ENCODE measurements at regions not wholly inside any gene's neighbourhood (a gene's known extent, or its start where the extent isn't known, plus 50 kb on each side); places are given as distances from the start of the nearest gene placed in this dataset.
A peak's percentile ranks its signal among the peaks of the same experiment; 100 is the strongest.

GRCh38 chr1:234735916-234736315, 125.9 kb upstream of the IRF2BP2 start:
- POLR2A ChIA-PET: no interaction called here
- in situ Hi-C loops (cut with HindIII; ENCODE audit: low pct_unique_long_range_greater_than_20kb, low sequenced_read_pairs) (loop anchor here (25.0 kb wide), 1 partner anchor 251 kb away; no protein-coding TSS in a partner anchor), intact Hi-C loops (cut with micrococcal nuclease; ENCODE audit: unreplicated experiment) (no loop called here)
- Histone ChIP-seq H3K36me3 (ENCODE audit: control insufficient read depth, insufficient read depth, low read length) (no peaks in the 10 kb centered on the region), H3K27me3 (ENCODE audit: control insufficient read depth, insufficient read depth, low read length) (no peaks in the 10 kb centered on the region), H3K9me3 (ENCODE audit: control insufficient read depth, insufficient read depth, low read depth, low read length) (no peaks in the 10 kb centered on the region), H3K27ac (ENCODE audit: low read length) (peak overlapping the region; percentile 74), H3K4me3 (ENCODE audit: low read depth in 2 of 2, low read length in 2 of 2) (no peak overlapping the region), H3K4me1 (ENCODE audit: control insufficient read depth, insufficient read depth, low read length) (peaks cover 10% of the 10 kb centered on the region)
- DNase-seq (ENCODE audit: low read depth, low spot score) (no peak), ATAC-seq (no peak)
- TF ChIP-seq CTCF (IDR thresholded peaks at IDR 0.05) (no peak), SIN3A (IDR thresholded peaks at IDR 0.05; ENCODE audit: borderline replicate concordance, insufficient read depth, low read depth, low read length) (no peak), REST (IDR thresholded peaks at IDR 0.05; ENCODE audit: insufficient read depth in 1 of 2, low read depth in 2 of 2, low read length in 1 of 2) (no peak), POLR2AphosphoS5 (IDR thresholded peaks at IDR 0.05; ENCODE audit: low read depth, low read length) (no peak), TCF7L2 (IDR thresholded peaks at IDR 0.05; ENCODE audit: low read depth, low read length) (no peak)
- BruUV-seq (replicated peaks): no TSS peak
- CTCF ChIA-PET: no interaction called here

- ATAC-seq (no peak), DNase-seq (ENCODE audit: low read depth, low spot score) (no peak)
- no peak for TF ChIP-seq POLR2AphosphoS5 (IDR thresholded peaks at IDR 0.05; ENCODE audit: low read depth, low read length)
- TF ChIP-seq SIN3A (IDR thresholded peaks at IDR 0.05; ENCODE audit: borderline replicate concordance, insufficient read depth, low read depth, low read length): no peak
- H3K27me3 ChIP-seq (ENCODE audit: control insufficient read depth, insufficient read depth, low read length): no peaks in the 10 kb centered on the region
- H3K4me3 ChIP-seq (ENCODE audit: low read depth in 2 of 2, low read length in 2 of 2): no peak overlapping the region
- intact Hi-C loops (cut with micrococcal nuclease; ENCODE audit: unreplicated experiment) (no loop called here), in situ Hi-C loops (cut with HindIII; ENCODE audit: low pct_unique_long_range_greater_than_20kb, low sequenced_read_pairs) (loop anchor here (25.0 kb wide), 1 partner anchor 252 kb away; no protein-coding TSS in a partner anchor)
- H3K27ac ChIP-seq (ENCODE audit: low read length): peak overlapping the region; percentile 74
- H3K36me3 ChIP-seq (ENCODE audit: control insufficient read depth, insufficient read depth, low read length): no peaks in the 10 kb centered on the region
- H3K9me3 ChIP-seq (ENCODE audit: control insufficient read depth, insufficient read depth, low read depth, low read length): no peaks in the 10 kb centered on the region
- H3K4me1 ChIP-seq (ENCODE audit: control insufficient read depth, insufficient read depth, low read length): peaks cover 15% of the 10 kb centered on the region
- BruUV-seq (replicated peaks): no TSS peak
- ChIA-PET POLR2A (no interaction called here), CTCF (no interaction called here)
Observed at GRCh38 chr1:234735476-234735875, 125.5 kb upstream of the IRF2BP2 start.

GRCh38 chr1:234734869-234735268, 124.9 kb upstream of the IRF2BP2 start:
- DNase-seq (ENCODE audit: low read depth, low spot score) (no peak), ATAC-seq (no peak)
- Histone ChIP-seq H3K27ac (ENCODE audit: low read length) (peak overlapping the region; percentile 74), H3K9me3 (ENCODE audit: control insufficient read depth, insufficient read depth, low read depth, low read length) (no peaks in the 10 kb centered on the region), H3K4me1 (ENCODE audit: control insufficient read depth, insufficient read depth, low read length) (peaks cover 21% of the 10 kb centered on the region), H3K36me3 (ENCODE audit: control insufficient read depth, insufficient read depth, low read length) (no peaks in the 10 kb centered on the region), H3K27me3 (ENCODE audit: control insufficient read depth, insufficient read depth, low read length) (no peaks in the 10 kb centered on the region), H3K4me3 (ENCODE audit: low read depth in 2 of 2, low read length in 2 of 2) (no peak overlapping the region)
- BruUV-seq (replicated peaks): no TSS peak
- in situ Hi-C loops (cut with HindIII; ENCODE audit: low pct_unique_long_range_greater_than_20kb, low sequenced_read_pairs) (loop anchor here (25.0 kb wide), 1 partner anchor 252 kb away; no protein-coding TSS in a partner anchor), intact Hi-C loops (cut with micrococcal nuclease; ENCODE audit: unreplicated experiment) (no loop called here)
- POLR2A ChIA-PET: no interaction called here
- no peak for TF ChIP-seq SIN3A (IDR thresholded peaks at IDR 0.05; ENCODE audit: borderline replicate concordance, insufficient read depth, low read depth, low read length)
- no peak for TF ChIP-seq CTCF (IDR thresholded peaks at IDR 0.05)
- TF ChIP-seq REST (IDR thresholded peaks at IDR 0.05; ENCODE audit: insufficient read depth in 1 of 2, low read depth in 2 of 2, low read length in 1 of 2): no peak
- no peak for TF ChIP-seq TCF7L2 (IDR thresholded peaks at IDR 0.05; ENCODE audit: low read depth, low read length)
- no peak for TF ChIP-seq POLR2AphosphoS5 (IDR thresholded peaks at IDR 0.05; ENCODE audit: low read depth, low read length)
- CTCF ChIA-PET: no interaction called here

All from Panc1 (cell line).